Adrenal gland (tissue), 5 donors: ENCODE measurements at regions not wholly inside any gene's neighbourhood (a gene's known extent, or its start where the extent isn't known, plus 50 kb on each side); places are given as distances from the start of the nearest gene placed in this dataset.

Experiments used
- POLR2A ChIP-seq, 2 donors: fragments of 450-650 bp; IDR thresholded peaks; one replicate each; pipeline ENCODE4 v1.6.1; 2017; ENCODE audit warnings: antibody characterized with exemption in 2 of 2, mild to moderate bottlenecking in 2 of 2, moderate library complexity in 1 of 2
- TF ChIP-seq, protein P1 (sequence below), 6 experiments: fragments of 450-650 bp in 4 of 6; fragments of 200-600 bp in 2 of 6; sonication (generic) in 1 of 6; IDR thresholded peaks; 1 replicate in 5 of 6; 2 replicates in 1 of 6; pipeline versions ENCODE4 v1.5.1 to v1.8.0; 2016 to 2021; ENCODE audit warnings: antibody characterized with exemption in 6 of 6, mild to moderate bottlenecking in 2 of 6, moderate library complexity in 1 of 6
- donor health status: DM: no; HTN: no; CAD: no.

DNA sequence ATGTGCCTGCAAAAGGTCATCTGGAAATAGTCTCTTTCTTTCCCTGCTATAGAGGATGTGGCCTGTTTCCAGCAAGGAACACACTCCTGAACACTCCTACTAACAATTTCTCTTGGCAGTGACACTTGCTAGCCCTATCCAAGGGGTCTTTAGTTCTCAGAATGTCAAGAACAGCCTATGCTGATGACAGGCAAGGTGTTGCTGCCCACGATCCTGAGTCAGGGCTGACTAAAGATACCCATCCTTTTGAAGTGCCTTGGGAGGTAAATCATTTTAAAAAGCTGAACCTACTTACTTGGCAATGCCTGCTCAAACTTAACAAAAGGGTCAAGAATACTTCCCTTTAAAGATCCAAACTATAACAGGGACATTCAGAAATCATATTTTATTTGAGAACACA, 1146.4 kb downstream of the VRK1 start:
- TF ChIP-seq, protein P1, sequence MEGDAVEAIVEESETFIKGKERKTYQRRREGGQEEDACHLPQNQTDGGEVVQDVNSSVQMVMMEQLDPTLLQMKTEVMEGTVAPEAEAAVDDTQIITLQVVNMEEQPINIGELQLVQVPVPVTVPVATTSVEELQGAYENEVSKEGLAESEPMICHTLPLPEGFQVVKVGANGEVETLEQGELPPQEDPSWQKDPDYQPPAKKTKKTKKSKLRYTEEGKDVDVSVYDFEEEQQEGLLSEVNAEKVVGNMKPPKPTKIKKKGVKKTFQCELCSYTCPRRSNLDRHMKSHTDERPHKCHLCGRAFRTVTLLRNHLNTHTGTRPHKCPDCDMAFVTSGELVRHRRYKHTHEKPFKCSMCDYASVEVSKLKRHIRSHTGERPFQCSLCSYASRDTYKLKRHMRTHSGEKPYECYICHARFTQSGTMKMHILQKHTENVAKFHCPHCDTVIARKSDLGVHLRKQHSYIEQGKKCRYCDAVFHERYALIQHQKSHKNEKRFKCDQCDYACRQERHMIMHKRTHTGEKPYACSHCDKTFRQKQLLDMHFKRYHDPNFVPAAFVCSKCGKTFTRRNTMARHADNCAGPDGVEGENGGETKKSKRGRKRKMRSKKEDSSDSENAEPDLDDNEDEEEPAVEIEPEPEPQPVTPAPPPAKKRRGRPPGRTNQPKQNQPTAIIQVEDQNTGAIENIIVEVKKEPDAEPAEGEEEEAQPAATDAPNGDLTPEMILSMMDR (IDR thresholded peaks at IDR 0.05), result no peak
- no peak for TF ChIP-seq POLR2A (IDR thresholded peaks at IDR 0.05)
